ENCODE measurements at regions not wholly inside any gene's neighbourhood (a gene's known extent, or its start where the extent isn't known, plus 50 kb on each side); places are given as distances from the start of the nearest gene placed in this dataset.

- Histone ChIP-seq H3K9me3 (peaks cover 0 to 7% of the 10 kb centered on the region in 2 donors), H3K27ac (no peak overlapping the region)
- no peak for TF ChIP-seq CTCF (IDR thresholded peaks at IDR 0.05)
These were observed 307.3 kb upstream of the G2E3 start for GRCh38 chr14:30251557-30252100.

GRCh38 chr14:30252151-30252550 lies 306.8 kb upstream of the G2E3 start:
- DNase-seq (ENCODE audit: low spot score): no peak
- Histone ChIP-seq H3K36me3 (no peaks in the 10 kb centered on the region), H3K4me3 (no peak overlapping the region), H3K27ac (no peak overlapping the region), H3K4me1 (no peaks in the 10 kb centered on the region), H3K27me3 (no peaks in the 10 kb centered on the region), H3K9me3 (peaks cover 0 to 7% of the 10 kb centered on the region in 2 donors)
- no peak for TF ChIP-seq CTCF (IDR thresholded peaks at IDR 0.05)

More at GRCh38 chr14:30251557-30252100, 307.3 kb upstream of the G2E3 start:
- no peaks in the 10 kb centered on the region for H3K27me3 ChIP-seq
- no peak for DNase-seq (ENCODE audit: low spot score)
- no peak overlapping the region for H3K4me3 ChIP-seq
- no peaks in the 10 kb centered on the region for H3K36me3 ChIP-seq
- no peaks in the 10 kb centered on the region for H3K4me1 ChIP-seq

GRCh38 chr14:30252783-30253674 lies 305.9 kb upstream of the G2E3 start:
- H3K4me3 ChIP-seq: no peak overlapping the region
- H3K36me3 ChIP-seq: no peaks in the 10 kb centered on the region
- no peaks in the 10 kb centered on the region for H3K4me1 ChIP-seq
- H3K9me3 ChIP-seq: peaks cover 0 to 7% of the 10 kb centered on the region in 2 donors
- no peak for TF ChIP-seq CTCF (IDR thresholded peaks at IDR 0.05)
- H3K27ac ChIP-seq: no peak overlapping the region
- no peak for DNase-seq (ENCODE audit: low spot score)
- H3K27me3 ChIP-seq: no peaks in the 10 kb centered on the region

- peaks cover 0 to 7% of the 10 kb centered on the region in 2 donors for H3K9me3 ChIP-seq
- no peaks in the 10 kb centered on the region for H3K27me3 ChIP-seq
- H3K4me3 ChIP-seq: no peak overlapping the region
- H3K36me3 ChIP-seq: no peaks in the 10 kb centered on the region
- no peak for DNase-seq (ENCODE audit: low spot score)
- H3K27ac ChIP-seq: no peak overlapping the region
- TF ChIP-seq CTCF (IDR thresholded peaks at IDR 0.05): no peak
- no peaks in the 10 kb centered on the region for H3K4me1 ChIP-seq
These were observed 302.3 kb upstream of the G2E3 start for GRCh38 chr14:30256627-30257026.

DNA sequence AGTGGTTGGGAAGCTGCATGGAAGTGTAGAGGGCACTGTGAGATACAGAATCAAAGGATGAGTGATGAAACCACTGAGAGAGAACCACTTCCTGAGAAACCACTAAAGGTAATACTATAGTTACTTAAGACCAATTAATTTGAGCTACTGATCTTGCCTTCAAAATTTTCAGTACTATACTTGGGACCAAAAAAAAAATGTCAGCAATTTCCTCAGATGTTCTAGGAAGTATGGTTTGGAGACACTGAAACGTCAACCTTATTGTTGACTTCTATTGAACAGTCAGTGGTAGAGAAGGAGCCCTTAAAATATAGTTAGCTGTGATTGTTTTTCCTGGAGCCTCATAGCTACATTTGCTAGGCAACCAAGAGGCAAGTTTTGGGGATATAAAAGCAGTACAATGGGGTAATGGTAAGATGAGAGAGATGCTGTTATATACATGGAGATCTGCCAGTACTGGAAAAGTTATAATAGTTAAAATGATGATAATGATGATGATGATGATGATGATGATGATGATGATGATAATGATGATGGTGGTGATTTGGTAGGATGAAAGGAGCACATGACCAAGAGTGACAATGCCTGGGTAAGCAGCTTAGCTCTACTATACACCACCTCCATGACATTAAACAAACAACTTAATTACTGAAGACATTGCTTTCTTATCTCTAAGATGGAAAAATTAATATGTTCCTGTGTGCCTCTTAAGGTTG lies 300.9 kb upstream of the G2E3 start:
- no peak overlapping the region for H3K4me3 ChIP-seq
- H3K36me3 ChIP-seq: no peaks in the 10 kb centered on the region
- TF ChIP-seq CTCF (IDR thresholded peaks at IDR 0.05): no peak
- no peak overlapping the region for H3K27ac ChIP-seq
- H3K4me1 ChIP-seq: no peaks in the 10 kb centered on the region
- H3K27me3 ChIP-seq: no peaks in the 10 kb centered on the region
- DNase-seq (ENCODE audit: low spot score): no peak
- H3K9me3 ChIP-seq: peaks cover 0 to 7% of the 10 kb centered on the region in 2 donors

All from right atrium auricular region (tissue), 2 donors.